SK-N-MC (cell line): ENCODE measurements at regions not wholly inside any gene's neighbourhood (a gene's known extent, or its start where the extent isn't known, plus 50 kb on each side); places are given as distances from the start of the nearest gene placed in this dataset.

Source experiments
- EZH2 ChIP-seq: fragments of 200-600 bp; sonication (generic); IDR thresholded peaks from one replicate; pipeline ENCODE4 v1.6.1; 2017; ENCODE audit warnings: antibody characterized with exemption
- POLR2AphosphoS5 ChIP-seq: IDR thresholded peaks from 2 replicates; pipeline ENCODE4 v1.6.1; 2012; ENCODE audit warnings: mild to moderate bottlenecking, low read depth, low read length, borderline replicate concordance

DNA sequence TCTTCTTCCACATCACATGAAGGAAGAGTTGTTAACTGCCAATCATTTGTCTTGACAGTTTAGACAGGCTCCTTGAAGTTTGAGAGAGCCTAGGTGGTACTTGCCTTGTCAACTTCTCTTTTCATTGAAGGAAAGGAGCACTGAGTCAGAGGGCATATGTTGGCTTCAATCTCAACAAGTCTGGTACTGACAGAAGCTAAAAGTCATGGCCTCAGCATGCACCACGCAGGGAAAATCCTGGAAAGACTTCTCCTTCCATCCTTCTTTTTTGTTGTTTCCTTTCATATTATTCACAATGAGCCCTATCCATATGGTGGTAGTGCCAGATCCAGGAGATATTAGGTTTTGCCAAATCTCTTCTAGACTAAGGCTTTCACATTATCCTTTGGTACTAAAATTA, 1272.5 kb downstream of the ROBO1 start:
- no peak for TF ChIP-seq EZH2
- TF ChIP-seq POLR2AphosphoS5: no peak
